ENCODE measurements at regions not wholly inside any gene's neighbourhood (a gene's known extent, or its start where the extent isn't known, plus 50 kb on each side); places are given as distances from the start of the nearest gene placed in this dataset.
"Not testable (repeated sequence)": the region's sequence is repeated elsewhere in the genome, so short reads cannot be mapped to it uniquely, and the experiment has no call there.

GRCh38 chr10:3919709-3920308, 134.8 kb upstream of the KLF6 start:
- no peak for FAIRE-seq

DNA sequence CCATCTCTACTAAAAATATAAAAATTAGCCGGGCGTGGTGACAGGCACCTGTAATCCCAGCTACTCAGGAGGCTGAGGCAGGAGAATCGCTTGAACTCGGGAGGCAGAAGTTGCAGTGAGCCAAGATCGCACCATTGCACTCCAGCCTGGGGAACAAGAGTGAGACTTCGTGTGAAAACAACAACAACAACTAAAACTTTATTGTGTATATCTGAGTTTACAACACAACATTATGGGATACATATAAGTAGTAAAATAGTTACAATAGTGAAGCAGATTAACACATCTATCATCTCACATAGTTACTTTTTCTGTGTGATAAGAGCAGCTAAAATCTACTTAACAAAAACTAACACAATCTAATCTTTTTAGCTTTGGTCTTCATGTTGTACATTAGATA, 132.4 kb upstream of the KLF6 start:
- not testable (repeated sequence) for DNase-seq (ENCODE audit: insufficient read length)

More at GRCh38 chr10:3919709-3920308, 134.8 kb upstream of the KLF6 start:
- DNase-seq (ENCODE audit: insufficient read length), result no peak
- TF ChIP-seq POLR2A (IDR thresholded peaks at IDR 0.05; ENCODE audit: low read depth, low read length), result no peak
- TF ChIP-seq TAF1 (IDR thresholded peaks at IDR 0.05; ENCODE audit: borderline replicate concordance, low read depth, low read length), result no peak
- no peak for TF ChIP-seq POLR2AphosphoS5 (IDR thresholded peaks at IDR 0.05; ENCODE audit: low read depth, low read length)

DNA sequence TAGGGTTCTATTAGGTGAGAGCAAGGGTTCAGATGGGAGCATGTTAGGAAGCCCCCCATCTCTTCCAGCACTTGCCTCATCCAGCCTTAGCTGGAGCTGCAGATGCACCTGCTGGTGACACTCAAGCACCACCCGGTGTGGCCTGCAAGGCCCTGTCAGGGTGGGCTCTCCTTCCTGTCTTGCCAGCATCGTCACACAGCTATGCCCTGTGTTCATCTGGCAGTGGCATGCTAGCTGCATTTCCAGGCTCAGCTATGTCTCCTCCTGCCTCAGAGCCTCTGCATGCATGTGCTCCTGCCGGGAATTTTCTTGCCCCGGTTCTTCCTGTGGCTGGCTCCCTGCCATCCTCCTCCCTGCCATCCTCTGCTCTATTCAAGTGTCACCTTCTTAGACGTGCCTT, 129.7 kb upstream of the KLF6 start:
- FAIRE-seq (no peak), DNase-seq (ENCODE audit: insufficient read length) (no peak)
- TF ChIP-seq POLR2A (IDR thresholded peaks at IDR 0.05; ENCODE audit: low read depth, low read length) (no peak), POLR2AphosphoS5 (IDR thresholded peaks at IDR 0.05; ENCODE audit: low read depth, low read length) (no peak), TAF1 (IDR thresholded peaks at IDR 0.05; ENCODE audit: borderline replicate concordance, low read depth, low read length) (no peak)

More for the DNA sequence above, 132.4 kb upstream of the KLF6 start:
- FAIRE-seq, result not testable (repeated sequence)

DNA sequence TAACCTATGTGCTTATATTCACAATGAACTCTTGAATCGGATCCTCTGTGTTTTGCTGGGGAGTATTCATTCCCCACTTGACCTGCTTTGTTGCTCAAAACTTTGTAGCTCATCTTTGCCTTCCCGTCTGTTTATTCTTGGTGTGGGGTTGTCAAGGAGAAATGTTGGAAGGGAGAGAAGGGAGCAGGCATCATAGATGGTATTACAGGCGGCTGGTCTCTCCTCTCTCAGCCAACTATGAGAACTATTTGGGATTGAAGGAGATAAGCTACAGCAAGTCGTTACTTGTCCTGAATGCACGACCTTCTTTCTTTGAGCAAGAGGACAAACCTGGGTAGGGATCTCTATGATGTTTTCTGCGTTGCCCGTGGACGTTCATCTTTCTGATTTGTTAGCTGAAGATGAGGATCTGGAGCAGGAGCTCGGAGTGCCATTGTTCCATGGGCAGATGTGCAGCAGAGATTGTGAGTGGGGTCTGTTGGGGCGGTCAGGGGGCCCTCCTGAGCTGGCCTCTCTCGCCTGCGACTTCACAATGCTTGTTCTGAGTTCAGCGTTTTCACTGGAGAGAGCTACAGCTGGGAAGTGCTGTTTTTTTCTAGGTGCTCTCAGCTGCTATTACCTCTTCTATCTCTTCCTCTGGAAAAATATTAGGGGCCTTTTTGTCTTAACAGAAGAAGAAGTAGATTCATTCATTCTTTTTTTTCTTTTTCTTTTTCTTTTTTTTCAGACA, 126.9 kb upstream of the KLF6 start:
- DNase-seq (ENCODE audit: insufficient read length) (no peak), FAIRE-seq (no peak)
- no peak for TF ChIP-seq POLR2A (IDR thresholded peaks at IDR 0.05; ENCODE audit: low read depth, low read length)

DNA sequence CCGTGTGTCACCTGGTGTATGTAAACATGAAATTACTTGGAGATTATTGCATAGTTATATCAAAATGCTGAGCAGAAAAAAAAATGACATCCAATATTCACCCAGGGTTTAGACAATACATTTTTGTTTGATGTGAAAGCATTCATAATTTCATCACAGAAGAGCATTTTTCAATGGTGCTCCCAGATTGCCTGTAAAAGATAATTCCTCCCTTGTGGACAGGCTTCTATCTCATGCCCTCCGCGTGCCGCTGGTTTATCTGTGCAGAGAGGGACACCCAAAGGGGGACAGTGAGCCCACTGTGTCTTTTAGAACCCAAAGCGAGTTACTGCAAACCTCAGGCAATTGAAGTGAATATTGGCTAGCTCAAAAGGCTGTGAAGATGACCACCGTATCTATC, 126.2 kb upstream of the KLF6 start:
- no peak for FAIRE-seq
- TF ChIP-seq TAF1 (IDR thresholded peaks at IDR 0.05; ENCODE audit: borderline replicate concordance, low read depth, low read length), result no peak
- TF ChIP-seq POLR2A (IDR thresholded peaks at IDR 0.05; ENCODE audit: low read depth, low read length), result no peak
- no peak for TF ChIP-seq POLR2AphosphoS5 (IDR thresholded peaks at IDR 0.05; ENCODE audit: low read depth, low read length)

GRCh38 chr10:3909339-3909738, 124.3 kb upstream of the KLF6 start:
- no peak for FAIRE-seq
- TF ChIP-seq POLR2A (IDR thresholded peaks at IDR 0.05; ENCODE audit: low read depth, low read length) (no peak), TAF1 (IDR thresholded peaks at IDR 0.05; ENCODE audit: borderline replicate concordance, low read depth, low read length) (no peak), POLR2AphosphoS5 (IDR thresholded peaks at IDR 0.05; ENCODE audit: low read depth, low read length) (no peak)

More for the DNA sequence above, 126.2 kb upstream of the KLF6 start:
- DNase-seq (ENCODE audit: insufficient read length), result no peak

GRCh38 chr10:3908183-3908582, 123.2 kb upstream of the KLF6 start:
- DNase-seq (ENCODE audit: insufficient read length) (no peak), FAIRE-seq (no peak)
- TF ChIP-seq POLR2A (IDR thresholded peaks at IDR 0.05; ENCODE audit: low read depth, low read length) (no peak), TAF1 (IDR thresholded peaks at IDR 0.05; ENCODE audit: borderline replicate concordance, low read depth, low read length) (no peak), POLR2AphosphoS5 (IDR thresholded peaks at IDR 0.05; ENCODE audit: low read depth, low read length) (no peak)

More at GRCh38 chr10:3909339-3909738, 124.3 kb upstream of the KLF6 start:
- DNase-seq (ENCODE audit: insufficient read length), result no peak

DNA sequence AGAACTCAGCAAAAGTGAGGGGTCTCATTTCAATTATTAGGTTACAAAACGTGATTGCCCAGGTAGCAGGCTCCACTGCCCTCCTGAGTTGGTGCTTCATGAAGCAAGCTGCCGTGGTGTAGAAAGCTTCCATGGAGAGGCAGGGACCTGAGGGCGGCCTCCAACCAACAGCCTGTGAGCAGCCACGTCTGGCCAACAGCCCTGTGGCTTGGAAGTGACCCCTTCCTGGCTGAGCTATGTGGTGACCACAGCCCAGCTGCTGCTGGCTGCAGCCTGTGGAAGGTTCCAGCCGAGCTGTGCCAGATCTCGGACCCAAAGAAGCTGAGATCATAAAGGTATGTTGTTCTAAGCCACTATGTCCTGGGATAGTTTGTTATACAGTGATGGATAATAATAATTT, 122.5 kb upstream of the KLF6 start:
- DNase-seq (ENCODE audit: insufficient read length) (no peak), FAIRE-seq (no peak)
- TF ChIP-seq POLR2A (IDR thresholded peaks at IDR 0.05; ENCODE audit: low read depth, low read length), result no peak
- no peak for TF ChIP-seq POLR2AphosphoS5 (IDR thresholded peaks at IDR 0.05; ENCODE audit: low read depth, low read length)
- no peak for TF ChIP-seq TAF1 (IDR thresholded peaks at IDR 0.05; ENCODE audit: borderline replicate concordance, low read depth, low read length)

GRCh38 chr10:3906511-3907111, 121.6 kb upstream of the KLF6 start:
- TF ChIP-seq POLR2A (IDR thresholded peaks at IDR 0.05; ENCODE audit: low read depth, low read length) (no peak), POLR2AphosphoS5 (IDR thresholded peaks at IDR 0.05; ENCODE audit: low read depth, low read length) (no peak), TAF1 (IDR thresholded peaks at IDR 0.05; ENCODE audit: borderline replicate concordance, low read depth, low read length) (no peak)
- FAIRE-seq (no peak), DNase-seq (ENCODE audit: insufficient read length) (no peak)

GRCh38 chr10:3904419-3904960, 119.5 kb upstream of the KLF6 start:
- DNase-seq (ENCODE audit: insufficient read length), result no peak
- no peak for FAIRE-seq
- TF ChIP-seq TAF1 (IDR thresholded peaks at IDR 0.05; ENCODE audit: borderline replicate concordance, low read depth, low read length) (no peak), POLR2AphosphoS5 (IDR thresholded peaks at IDR 0.05; ENCODE audit: low read depth, low read length) (no peak), POLR2A (IDR thresholded peaks at IDR 0.05; ENCODE audit: low read depth, low read length) (no peak)

DNA sequence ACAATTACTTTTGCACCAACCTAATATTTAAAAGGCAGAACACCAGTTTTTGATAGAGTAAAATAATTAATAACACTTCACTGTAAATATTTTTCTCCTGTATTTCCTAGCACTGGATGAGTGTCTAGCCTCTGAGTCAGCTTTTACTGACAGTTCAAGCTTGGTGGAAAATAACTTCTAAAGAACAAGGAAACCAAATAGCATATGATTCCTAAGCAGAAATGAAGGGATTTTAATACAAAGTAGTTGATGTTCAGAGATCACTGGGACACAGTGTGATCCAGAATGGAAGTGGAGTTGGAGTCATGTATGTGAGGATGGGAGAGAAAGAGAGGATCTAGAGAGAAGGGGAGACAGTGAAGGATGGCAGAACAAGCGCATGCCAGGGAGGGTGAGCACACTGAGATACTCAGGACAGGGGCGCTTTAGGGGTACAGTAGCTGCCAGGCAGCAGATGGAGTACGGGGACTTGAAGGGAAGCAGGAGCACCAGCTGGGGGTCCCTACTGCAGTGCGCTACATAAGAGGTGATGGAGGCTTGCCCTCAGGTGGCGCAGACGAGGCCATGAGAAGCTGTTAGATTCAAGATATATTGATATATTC, 117.9 kb upstream of the KLF6 start:
- TF ChIP-seq TAF1 (IDR thresholded peaks at IDR 0.05; ENCODE audit: borderline replicate concordance, low read depth, low read length) (no peak), POLR2A (IDR thresholded peaks at IDR 0.05; ENCODE audit: low read depth, low read length) (no peak), POLR2AphosphoS5 (IDR thresholded peaks at IDR 0.05; ENCODE audit: low read depth, low read length) (no peak)
- FAIRE-seq, result no peak
- DNase-seq (ENCODE audit: insufficient read length), result no peak

Data from GM12892 (cell line).